ENCODE measurements at regions not wholly inside any gene's neighbourhood (a gene's known extent, or its start where the extent isn't known, plus 50 kb on each side); places are given as distances from the start of the nearest gene placed in this dataset.
"Not testable (repeated sequence)": the region's sequence is repeated elsewhere in the genome, so short reads cannot be mapped to it uniquely, and the experiment has no call there.

DNA sequence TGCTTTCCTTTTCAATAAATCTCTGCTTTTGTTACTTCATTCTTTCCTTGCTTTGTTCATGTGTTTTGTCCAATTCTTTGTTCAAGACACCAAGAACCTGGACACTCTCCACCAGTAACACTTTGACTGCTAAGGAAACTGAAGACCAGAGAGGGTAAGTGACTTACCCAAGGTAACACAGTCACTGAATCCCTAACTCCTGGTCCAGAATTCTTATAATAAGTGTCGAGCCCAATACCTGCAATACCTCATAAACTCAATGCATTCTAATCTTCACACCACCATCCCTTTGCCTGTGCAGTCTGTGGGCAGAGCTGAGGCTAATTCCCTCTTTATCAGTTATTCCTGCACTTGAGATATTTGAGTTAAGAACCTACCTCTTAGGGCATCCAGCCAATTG lies 237.8 kb downstream of the UACA start:
- no peak for DNase-seq (ENCODE audit: low read depth)

DNA sequence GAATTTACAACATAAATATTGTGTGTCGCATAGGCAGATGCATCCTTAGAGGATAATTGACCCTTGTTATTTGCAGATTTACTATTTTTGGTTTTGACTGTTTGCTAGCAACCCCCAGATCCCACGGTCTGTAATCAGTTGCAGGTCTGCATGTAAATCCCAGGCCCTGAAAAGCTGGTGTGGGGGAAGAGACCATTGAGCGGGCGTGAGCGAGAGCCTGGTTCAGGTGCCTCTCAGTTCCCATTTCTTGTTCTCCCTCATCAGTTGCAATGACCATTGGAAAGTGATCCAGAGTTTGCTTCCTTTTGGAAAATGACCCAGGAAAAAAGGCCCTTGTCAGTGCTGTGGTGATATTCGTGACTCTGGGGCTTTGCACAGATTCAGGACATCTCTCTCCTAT lies 238.9 kb downstream of the UACA start:
- DNase-seq (ENCODE audit: low read depth) = no peak

DNA sequence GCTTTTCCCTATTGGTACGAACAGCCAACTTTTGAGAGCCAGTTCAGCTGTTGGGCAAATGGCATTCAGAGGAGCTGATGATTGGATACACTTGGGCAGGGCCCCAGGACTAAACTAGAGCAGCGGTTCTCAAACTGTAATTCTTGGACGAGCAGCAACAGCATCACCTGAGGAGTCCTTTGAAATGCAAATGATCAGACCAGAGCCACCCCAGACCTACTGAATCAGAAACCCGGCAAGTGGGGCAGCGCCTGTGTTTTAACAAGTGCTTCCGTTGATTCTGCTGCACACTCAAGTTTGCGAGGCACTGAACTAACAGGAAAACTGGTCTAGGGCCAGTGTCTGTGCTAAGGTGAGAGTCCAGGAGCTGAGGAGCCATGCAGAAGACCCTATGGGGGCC lies 239.7 kb downstream of the UACA start:
- no peak for DNase-seq (ENCODE audit: low read depth)

DNA sequence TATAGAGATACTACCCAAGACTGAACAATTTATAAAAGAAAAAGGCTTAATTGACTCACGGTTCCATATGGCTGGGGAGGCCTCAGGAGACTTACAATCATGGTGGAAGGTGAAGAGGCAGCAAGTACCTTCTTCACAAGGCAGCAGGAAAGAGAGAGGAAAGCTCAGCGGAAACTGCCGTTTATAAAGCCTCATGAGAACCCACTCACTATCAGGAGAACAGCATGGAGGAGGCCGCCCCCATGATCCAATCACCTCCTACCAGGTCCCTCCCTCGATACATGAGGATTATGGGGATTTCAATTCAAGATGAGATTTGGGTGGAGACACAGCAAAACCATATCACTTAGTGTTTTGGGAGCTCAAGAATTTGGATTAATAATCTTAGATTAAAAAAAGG lies 240.2 kb downstream of the UACA start:
- DNase-seq (ENCODE audit: low read depth) = no peak

DNA sequence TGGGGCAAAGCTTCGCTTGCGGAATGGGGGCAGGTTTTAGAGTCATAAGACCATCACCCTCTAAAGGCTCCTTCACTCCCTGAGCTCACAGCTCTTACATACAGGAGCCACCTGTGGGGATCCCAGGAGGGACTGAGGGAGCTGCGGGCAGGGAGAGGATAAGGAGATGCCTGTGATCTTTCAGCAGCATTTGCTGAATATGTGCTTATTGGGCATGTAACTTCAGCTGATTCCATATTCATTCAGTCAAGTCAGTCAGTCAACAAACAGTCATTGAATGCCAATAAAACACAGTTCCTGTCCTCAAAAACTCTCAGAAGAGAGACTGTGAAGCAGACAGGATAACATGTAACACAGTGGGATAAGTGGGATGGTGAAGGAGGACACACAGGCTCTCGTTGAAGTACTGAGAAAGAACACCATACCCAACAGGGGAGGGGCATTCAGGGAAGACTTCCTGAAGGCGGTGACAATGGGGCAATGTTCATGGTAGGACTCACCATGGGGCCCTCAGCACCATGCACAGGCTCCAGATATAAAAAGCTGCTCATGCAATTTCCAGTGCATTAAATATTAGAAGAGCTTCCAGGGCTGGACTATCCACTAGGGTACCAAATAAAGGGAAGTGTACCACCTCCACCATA lies 240.9 kb downstream of the UACA start:
- no peak for DNase-seq (ENCODE audit: low read depth)

DNA sequence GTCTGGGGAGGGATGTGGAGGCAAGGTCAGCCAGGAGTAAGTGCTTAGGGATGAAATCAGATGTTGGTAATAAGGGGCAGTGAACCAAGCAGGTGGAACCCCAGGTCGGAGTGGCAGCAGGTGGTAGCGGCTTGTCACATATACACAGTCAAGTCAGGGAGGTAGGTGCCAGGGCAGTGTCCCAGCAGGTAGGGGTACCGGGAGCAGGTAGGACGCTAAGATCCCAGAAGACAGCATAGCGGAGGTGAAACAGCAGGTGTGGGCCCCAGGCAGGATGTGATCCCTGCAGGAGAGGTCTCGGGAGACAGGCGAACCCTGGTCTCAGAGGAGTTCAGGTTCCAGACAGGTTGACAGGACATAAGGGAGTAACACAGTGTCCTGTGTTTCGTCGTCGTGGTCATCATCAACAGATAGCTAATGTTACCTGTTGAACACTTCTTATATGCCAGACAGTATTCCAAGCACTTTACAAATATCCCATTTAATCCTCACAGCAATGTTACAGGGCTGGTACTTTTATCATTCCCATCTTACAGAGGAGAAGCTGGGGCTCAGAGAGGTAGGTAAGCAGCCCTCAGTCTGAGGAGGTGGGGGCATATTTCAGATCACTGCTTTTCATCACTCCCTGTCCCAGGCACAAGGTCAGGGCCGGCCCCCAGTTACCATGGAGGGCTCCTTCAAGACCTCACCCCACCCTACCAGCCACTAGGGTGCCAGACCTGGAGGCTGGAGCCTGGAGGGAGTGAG lies 241.6 kb downstream of the UACA start:
- DNase-seq (ENCODE audit: low read depth) = no peak

DNA sequence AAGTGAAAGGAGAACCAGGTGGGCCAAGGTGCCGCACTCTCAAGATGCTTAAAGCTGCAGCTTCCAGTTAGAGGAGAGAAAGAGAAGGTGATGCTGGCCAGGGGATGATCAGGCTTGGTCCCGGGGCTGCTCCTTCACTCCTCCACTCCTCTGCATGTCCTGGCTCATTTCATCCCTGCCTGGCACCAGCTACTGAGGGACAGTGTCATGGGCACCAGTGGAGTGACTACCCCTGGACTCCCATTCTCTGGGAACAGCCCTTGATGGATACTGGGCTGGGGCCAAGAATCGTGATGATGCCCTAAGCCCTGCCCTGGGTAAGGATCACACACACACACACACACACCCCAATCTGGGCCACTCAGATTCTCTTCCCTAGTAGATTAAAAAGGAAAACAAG lies 243.7 kb downstream of the UACA start:
- no peak for DNase-seq (ENCODE audit: low read depth)

DNA sequence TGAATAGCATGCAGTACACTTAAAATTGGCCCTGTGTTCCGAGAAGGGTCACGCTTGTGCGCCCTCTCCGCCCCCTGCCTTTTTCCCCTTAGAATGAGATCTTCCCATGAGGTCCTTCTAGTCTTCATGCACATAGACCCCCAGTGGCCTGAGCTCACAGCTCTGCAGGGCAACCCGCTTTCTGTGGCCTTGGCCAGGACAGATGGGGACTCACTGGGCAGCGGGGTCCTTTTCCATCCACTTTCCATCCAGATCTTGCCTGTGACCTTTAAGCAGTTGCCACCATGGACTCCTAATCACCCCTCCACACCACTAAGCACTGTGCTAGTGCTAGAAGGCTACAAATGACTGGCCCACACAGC lies 244.4 kb downstream of the UACA start:
- DNase-seq (ENCODE audit: low read depth) = no peak

DNA sequence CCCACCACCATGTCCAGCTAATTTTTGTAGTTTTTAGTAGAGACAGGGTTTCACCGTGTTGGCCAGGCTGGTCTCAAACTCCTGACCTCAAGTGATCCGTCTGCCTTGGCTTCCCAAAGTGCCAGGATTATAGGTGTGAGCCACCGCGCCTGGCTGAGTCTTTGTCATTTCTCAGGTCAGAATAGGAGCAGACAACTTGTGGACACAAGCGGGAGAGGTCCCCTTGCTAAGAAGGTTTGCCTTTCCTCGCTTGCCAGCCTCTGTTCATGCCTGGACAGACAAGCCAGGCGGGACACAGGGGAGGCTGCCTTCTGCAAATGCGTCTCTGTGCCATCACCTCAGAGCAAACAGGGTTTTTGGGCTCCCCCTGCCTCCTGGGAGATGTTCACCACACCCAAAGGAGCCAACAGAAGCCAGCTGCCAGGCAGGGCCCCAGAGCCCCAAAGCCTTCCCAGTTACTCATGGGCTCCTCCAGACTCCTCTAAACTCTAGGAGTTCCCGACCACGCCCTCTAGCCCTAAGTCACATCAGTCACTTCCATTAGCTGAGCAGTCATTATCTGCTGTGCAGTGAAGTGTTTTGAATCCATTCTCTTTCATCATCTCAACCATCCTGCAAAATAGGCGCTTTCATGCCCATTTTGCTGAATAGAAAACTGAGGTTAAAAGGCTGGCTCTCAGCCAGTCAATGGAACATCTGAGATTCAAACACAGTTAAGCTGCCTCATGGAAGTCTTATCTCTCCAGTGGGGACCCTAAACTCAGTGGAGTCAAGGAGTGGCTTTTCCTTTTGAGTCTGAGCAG lies 245.0 kb downstream of the UACA start:
- DNase-seq (ENCODE audit: low read depth) = no peak

DNA sequence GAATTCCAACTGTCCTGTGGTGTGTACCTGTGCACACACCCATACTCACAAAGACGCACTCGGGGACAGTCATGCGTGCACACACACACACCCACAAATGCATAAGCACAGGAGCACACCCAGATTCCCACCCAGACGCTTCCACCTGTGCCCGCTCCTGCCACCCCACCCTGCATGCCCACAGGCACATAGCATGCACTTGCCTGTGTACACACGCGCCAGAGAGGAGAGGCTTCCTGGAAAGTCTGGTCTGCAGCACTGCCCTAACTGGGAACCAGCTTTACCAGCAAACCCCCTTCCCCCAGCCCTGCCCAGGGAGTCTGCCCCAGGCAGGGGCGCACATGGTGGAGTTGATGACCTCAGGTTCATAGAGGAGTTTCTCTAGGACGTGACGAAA lies 246.2 kb downstream of the UACA start:
- peak; percentile 21 for DNase-seq (ENCODE audit: low read depth)

DNA sequence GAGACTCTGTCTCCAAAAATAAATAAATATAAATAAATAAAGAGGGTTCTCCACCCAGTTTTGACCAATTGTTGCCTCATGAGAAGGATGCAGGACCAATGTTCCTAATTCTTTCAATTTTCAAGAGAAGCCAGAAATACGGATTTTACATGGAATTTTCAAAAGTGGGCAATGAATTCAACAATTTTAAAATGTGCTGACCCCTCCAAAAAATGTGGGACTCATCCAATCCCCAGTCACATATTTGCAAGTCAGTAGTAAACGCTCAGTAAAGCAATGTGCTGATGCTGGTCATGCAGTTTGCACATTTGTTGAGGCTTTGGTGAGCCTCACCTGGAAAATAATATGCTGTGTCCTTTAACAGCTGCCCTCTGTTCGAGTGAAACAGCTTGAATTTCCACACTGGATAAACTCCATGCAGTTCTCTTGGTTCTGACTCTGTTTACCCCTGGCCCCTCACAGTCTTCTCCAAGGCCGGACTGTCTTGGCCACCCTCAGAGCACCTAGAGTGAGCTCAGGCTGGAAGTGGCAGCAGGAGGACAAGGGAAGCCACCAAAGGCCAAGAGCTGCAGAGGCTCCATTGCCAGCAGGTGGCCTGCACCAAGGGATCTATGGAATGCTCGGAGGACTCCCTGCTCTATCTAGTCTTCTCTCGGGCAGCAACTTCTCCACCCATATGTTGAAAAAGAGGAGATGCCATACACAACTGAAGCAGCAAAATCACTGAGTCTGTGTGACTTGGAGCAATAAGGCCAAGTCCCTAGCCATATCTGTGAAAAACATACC lies 246.8 kb downstream of the UACA start:
- no peak for DNase-seq (ENCODE audit: low read depth)

DNA sequence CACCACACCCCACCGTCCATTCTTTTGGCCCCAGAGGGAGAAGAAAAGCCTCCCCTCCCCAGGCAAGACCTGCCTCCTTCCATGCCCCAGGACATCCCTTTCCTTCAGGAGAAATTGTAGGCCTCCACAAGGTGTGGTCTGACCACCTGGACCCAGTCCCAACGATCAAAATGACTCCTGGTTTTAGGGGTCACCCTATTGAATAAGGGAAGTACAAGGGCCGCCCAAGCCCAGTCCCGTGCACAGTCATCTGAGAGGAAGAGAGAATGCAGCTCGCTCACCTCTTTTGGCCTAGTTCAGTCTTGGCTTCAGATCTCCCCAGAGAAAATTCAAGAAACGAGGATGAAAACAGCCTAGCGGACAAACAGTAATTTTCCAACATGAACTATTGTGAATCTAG lies 249.1 kb downstream of the UACA start:
- no peak for DNase-seq (ENCODE audit: low read depth)

DNA sequence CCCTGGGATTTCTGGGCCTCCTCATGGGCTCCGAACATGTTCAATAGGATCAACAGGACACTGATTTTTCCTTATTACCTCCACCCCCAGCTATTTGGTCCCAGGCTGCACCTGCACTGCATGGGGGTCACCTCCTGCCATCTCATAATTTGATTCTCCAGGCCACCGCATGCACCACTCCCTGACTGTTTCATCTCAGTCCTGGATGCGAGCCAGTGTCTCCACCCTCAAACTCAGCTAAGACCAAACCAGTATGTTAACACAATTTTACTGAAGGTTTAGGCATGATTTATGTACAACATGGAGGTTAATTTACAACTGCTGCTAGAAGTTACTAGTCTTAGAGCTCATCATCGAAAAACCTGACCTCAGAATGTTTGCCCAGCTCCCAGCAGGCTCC lies 249.5 kb downstream of the UACA start:
- DNase-seq (ENCODE audit: low read depth) = no peak

DNA sequence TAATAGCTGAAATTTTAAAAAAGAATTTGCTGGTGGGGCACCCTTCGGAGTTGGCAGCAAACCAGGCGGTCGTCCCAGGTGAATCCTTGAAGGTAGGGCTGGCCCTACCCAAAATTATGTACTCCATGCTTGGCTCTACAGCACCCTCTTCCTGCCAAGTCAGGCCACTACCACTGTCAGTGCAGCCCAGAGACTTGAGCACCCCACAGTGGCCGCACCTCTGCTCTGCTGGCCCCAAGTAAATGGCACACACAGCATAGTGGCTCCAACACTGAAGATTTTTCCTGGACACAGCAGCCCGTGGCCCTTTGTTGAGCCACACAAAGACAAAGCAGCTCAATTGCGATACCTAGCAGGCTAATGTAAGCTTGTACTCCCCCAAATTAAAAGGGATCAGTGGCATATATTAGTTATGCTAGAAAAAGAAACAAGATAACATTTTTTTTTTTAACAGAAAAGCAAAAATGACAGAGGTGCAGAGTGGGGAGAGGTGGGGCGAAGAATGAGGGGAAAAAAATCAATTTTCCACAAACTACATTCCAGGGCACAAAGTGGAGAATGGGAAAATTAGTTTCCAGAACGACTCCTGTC lies 250.5 kb downstream of the UACA start:
- DNase-seq (ENCODE audit: low read depth) = peak; percentile 43

DNA sequence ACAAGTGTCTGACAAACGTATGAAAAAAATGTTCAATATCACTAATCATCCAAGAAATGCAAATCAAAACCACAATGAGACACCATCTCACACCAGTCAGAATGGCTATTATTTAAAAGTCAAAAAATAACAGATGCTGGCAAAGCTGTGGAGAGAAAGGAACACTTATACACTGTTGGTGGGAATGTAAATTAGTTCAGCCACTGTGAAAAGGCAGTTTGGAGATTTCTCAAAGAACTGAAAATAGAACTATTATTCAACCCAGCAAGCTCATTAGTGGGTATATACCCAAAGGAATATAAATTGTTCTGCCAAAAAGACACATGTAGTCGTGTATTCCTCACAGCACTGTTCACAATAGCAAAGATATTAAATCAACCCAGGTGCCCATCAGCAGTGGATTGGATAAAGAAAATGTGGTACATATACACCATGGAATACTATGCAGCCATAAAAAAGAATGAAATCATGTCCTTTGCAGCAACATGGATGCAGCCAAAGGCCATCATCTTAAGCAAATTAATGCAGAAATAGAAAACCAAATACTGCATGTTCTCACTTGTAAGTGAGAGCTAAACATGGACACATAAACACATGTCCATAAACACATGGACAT lies 251.3 kb downstream of the UACA start:
- not testable (repeated sequence) for DNase-seq (ENCODE audit: low read depth)

DNA sequence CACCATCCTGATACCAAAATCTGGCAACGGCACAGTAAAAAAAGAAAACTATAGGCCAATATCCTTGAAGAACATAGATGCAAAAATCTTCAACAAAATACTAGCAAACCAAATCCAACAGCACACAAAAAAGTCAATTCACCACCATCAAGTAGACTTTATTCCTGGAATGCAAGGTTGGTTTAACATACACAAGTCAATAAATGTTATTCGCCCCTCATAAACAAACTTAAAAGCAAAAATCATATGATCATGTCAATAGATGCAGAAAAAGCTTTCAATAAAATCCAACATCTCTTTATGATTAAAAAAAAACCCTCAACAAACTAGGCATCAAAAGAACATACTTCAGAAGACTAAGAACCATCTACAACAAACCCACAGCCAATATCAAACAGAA lies 252.9 kb downstream of the UACA start:
- no peak for DNase-seq (ENCODE audit: low read depth)

DNA sequence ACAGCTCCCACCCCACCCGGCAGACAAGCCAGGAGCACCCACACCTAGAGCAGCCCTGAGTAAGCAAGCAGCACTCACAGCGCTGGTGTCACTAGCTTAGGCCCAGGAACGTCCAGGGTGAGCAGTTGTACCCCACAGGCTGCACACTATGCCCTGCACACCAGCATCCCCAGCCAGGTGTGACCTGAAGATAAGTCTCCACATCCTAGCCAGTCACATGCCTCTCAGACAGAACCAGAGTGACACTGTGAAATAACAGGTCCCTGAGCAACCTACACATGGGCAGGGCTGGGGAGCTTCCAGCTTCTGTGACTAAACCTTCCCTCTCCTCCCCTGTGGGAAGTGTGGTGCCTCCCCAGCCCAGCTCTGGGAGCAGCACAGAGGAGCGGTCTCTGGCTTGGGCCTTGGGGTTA lies 253.6 kb downstream of the UACA start:
- no peak for DNase-seq (ENCODE audit: low read depth)

DNA sequence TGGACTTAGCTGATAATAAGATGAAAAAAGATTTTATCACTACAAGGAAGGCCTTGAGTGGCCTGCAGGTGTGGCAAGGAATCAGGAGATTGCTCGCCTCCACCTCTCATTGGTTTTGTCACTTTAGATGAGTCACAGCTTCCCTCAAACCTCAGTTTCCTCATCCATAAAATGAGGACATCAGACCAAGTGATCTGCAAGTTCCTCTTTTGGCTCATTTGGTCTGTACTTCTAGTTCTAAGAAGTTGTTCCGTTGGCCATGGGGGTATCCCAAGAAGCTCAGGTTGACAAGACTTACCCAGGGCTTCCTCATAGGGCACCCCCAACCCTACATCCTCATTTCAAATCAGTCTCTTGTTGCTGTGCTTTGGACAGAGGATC lies 254.1 kb downstream of the UACA start:
- peak; percentile 35 for DNase-seq (ENCODE audit: low read depth)

DNA sequence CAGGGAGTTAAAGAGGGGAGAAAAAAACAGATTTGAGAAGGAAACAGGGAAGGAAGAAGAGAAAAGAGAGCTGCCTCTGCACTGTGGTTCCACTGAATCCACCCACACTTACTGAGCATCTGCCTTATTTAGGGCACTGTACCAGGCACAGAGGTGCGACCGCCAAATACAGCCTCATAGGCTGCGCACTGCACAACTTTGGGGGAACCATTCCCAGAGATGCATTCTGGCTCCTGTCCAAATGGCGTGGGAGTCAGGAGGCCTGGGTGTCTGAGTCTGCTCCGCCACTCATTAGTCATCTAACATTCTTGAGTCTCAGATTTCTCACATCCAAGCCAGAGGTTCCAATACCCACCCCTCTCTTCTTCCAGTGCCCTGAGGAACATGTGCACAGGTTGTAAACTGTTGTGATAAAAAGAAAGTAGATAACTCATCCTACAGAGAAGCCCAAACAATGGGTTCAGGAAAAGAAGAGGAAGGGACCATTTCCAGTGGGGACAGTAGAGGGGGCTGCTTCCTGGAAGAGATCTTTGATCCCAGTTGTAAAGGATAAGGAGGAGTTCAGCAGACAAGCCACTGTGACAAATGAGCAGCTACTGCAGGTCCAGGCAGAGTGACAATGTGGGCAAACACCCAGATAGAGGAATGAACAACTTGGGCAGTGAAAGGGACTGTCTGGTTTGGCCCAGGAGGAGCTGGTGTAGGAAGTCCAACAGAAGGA lies 254.6 kb downstream of the UACA start:
- DNase-seq (ENCODE audit: low read depth) = peak; percentile 96

DNA sequence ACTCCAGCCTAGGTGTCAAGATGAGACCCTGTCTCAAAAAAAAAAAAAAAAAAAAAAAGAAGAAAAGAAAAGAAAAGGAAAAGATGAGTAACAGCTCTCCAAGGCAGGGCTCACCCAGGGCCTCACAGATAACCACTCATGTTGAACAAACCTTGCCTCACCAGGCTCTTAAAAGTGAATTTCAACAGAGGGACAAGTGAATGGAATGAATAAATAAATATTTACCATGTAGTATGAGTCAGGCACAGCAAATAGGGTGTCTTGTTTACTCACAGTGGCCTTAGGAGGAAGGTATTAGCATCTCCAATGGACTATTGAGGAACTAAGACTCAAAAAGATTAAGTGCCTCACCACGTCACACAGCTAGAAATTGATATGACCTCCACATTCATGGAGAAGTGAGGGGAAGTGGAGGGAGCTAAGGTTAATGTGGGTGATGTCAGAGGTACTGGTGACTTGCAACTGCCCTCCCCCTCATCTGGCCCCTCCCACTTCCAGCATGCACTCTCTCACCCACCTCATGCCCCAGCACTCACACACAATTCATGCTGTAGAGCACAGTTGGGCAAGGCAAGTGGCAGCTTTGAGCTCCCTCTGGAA lies 255.5 kb downstream of the UACA start:
- DNase-seq (ENCODE audit: low read depth) = peak; percentile 99

All from renal cortical epithelial cell (primary cell).